HG02763 (cell line): ENCODE measurements at regions not wholly inside any gene's neighbourhood (a gene's known extent, or its start where the extent isn't known, plus 50 kb on each side); places are given as distances from the start of the nearest gene placed in this dataset.

Experiments used
- ATAC-seq: cut with Tn5 transposase; IDR thresholded peaks from one replicate; pipeline ENCODE4 v1.9.1; 2021; ENCODE audit warnings: mild to moderate bottlenecking, moderate library complexity; ENCODE audit not compliant: unreplicated experiment

GRCh38 chr10:78817361-78817760 lies 251.4 kb upstream of the ZMIZ1 start:
- ATAC-seq, result no peak

- no peak for ATAC-seq
Measured at GRCh38 chr10:78817804-78818203, 251.0 kb upstream of the ZMIZ1 start.

- ATAC-seq, result no peak
Measured at GRCh38 chr10:78819361-78820006, 249.3 kb upstream of the ZMIZ1 start.

- ATAC-seq, result no peak
Measured at GRCh38 chr10:78820007-78820362, 248.8 kb upstream of the ZMIZ1 start.

GRCh38 chr10:78821052-78821451 lies 247.7 kb upstream of the ZMIZ1 start:
- ATAC-seq, result no peak

GRCh38 chr10:78828647-78829539 lies 239.9 kb upstream of the ZMIZ1 start:
- no peak for ATAC-seq

GRCh38 chr10:78829565-78829964 lies 239.2 kb upstream of the ZMIZ1 start:
- ATAC-seq, result no peak

- ATAC-seq, result no peak
Measured at GRCh38 chr10:78830062-78830975, 238.4 kb upstream of the ZMIZ1 start.

- ATAC-seq, result no peak
Measured at GRCh38 chr10:78830976-78831375, 237.8 kb upstream of the ZMIZ1 start.

GRCh38 chr10:78831461-78831860 lies 237.3 kb upstream of the ZMIZ1 start:
- ATAC-seq, result no peak

- no peak for ATAC-seq
Measured at GRCh38 chr10:78832281-78832680, 236.5 kb upstream of the ZMIZ1 start.

GRCh38 chr10:78838141-78838657 lies 230.6 kb upstream of the ZMIZ1 start:
- no peak for ATAC-seq

GRCh38 chr10:78843495-78843894 lies 225.3 kb upstream of the ZMIZ1 start:
- no peak for ATAC-seq

- no peak for ATAC-seq
Measured at GRCh38 chr10:78844960-78845607, 223.7 kb upstream of the ZMIZ1 start.

- no peak for ATAC-seq
Measured at GRCh38 chr10:78846071-78846470, 222.7 kb upstream of the ZMIZ1 start.

GRCh38 chr10:78846760-78847159 lies 222.0 kb upstream of the ZMIZ1 start:
- ATAC-seq, result no peak

GRCh38 chr10:78847485-78847884 lies 221.3 kb upstream of the ZMIZ1 start:
- no peak for ATAC-seq

- no peak for ATAC-seq
Measured at GRCh38 chr10:78849115-78849514, 219.7 kb upstream of the ZMIZ1 start.

GRCh38 chr10:78849731-78850130 lies 219.0 kb upstream of the ZMIZ1 start:
- no peak for ATAC-seq

- no peak for ATAC-seq
Measured at GRCh38 chr10:78850644-78851435, 217.9 kb upstream of the ZMIZ1 start.
